Colon (tissue), 2 donors: ENCODE measurements at regions not wholly inside any gene's neighbourhood (a gene's known extent, or its start where the extent isn't known, plus 50 kb on each side); places are given as distances from the start of the nearest gene placed in this dataset.

Experiments
- FAIRE-seq: peaks from 2 replicates; lab custom pipeline; 2012; peaks lifted over from hg19 to GRCh38; lab: Jason Lieb, UNC
- donor health status: control.
- donor health status: control.

GRCh38 chr18:78656346-78656925 is 323.2 kb upstream of the SALL3 start:
- no peak for FAIRE-seq

- FAIRE-seq = no peak
These were observed 321.1 kb upstream of the SALL3 start for GRCh38 chr18:78658531-78658930.

GRCh38 chr18:78659057-78659456 is 320.6 kb upstream of the SALL3 start:
- FAIRE-seq = no peak

GRCh38 chr18:78659748-78660147 is 319.9 kb upstream of the SALL3 start:
- FAIRE-seq = no peak

GRCh38 chr18:78660311-78660710 is 319.3 kb upstream of the SALL3 start:
- no peak for FAIRE-seq

- no peak for FAIRE-seq
These were observed 318.3 kb upstream of the SALL3 start for GRCh38 chr18:78661316-78661715.

- no peak for FAIRE-seq
These were observed 316.7 kb upstream of the SALL3 start for GRCh38 chr18:78662879-78663278.

GRCh38 chr18:78664048-78664447 is 315.6 kb upstream of the SALL3 start:
- FAIRE-seq = no peak

GRCh38 chr18:78664848-78665247 is 314.8 kb upstream of the SALL3 start:
- FAIRE-seq = no peak

- FAIRE-seq = no peak
These were observed 314.0 kb upstream of the SALL3 start for GRCh38 chr18:78665644-78666043.

GRCh38 chr18:78666666-78667335 is 312.8 kb upstream of the SALL3 start:
- FAIRE-seq = no peak

GRCh38 chr18:78670778-78671391 is 308.7 kb upstream of the SALL3 start:
- no peak for FAIRE-seq

GRCh38 chr18:78671551-78671950 is 308.1 kb upstream of the SALL3 start:
- no peak for FAIRE-seq

GRCh38 chr18:78672862-78673446 is 306.7 kb upstream of the SALL3 start:
- no peak for FAIRE-seq

- FAIRE-seq = no peak
These were observed 305.9 kb upstream of the SALL3 start for GRCh38 chr18:78673516-78674321.

GRCh38 chr18:78675231-78675630 is 304.4 kb upstream of the SALL3 start:
- FAIRE-seq = no peak

- no peak for FAIRE-seq
These were observed 302.8 kb upstream of the SALL3 start for GRCh38 chr18:78676622-78677482.

GRCh38 chr18:78677483-78678317 is 301.9 kb upstream of the SALL3 start:
- FAIRE-seq = no peak

GRCh38 chr18:78678318-78678695 is 301.3 kb upstream of the SALL3 start:
- no peak for FAIRE-seq

- no peak for FAIRE-seq
These were observed 300.6 kb upstream of the SALL3 start for GRCh38 chr18:78679031-78679430.
